ENCODE measurements at regions not wholly inside any gene's neighbourhood (a gene's known extent, or its start where the extent isn't known, plus 50 kb on each side); places are given as distances from the start of the nearest gene placed in this dataset.

- no peak for DNase-seq (ENCODE audit: low read depth in 4 of 4, low spot score in 3 of 4)
Measured at GRCh38 chr2:145495590-145495989, 975.7 kb upstream of the ZEB2 start.

DNA sequence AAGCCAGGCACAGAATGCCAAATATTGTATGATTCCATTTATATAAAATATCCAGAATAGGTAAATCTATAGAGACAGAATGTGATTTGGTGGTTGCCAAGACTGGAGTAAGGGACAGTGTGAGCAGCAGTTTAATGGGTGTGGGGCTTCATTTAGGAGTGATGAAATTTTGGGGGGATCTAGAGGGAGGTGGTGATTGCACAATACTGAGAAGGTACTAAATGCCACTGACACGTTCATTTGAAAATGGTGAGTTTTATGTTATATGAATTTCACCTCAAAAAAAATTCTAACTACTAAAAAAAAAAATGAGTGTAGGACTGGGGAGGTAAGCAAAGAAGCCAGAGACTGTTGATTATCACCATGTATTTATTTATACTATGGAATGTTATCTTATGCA, 974.5 kb upstream of the ZEB2 start:
- no peak for DNase-seq (ENCODE audit: low read depth in 4 of 4, low spot score in 3 of 4)

DNA sequence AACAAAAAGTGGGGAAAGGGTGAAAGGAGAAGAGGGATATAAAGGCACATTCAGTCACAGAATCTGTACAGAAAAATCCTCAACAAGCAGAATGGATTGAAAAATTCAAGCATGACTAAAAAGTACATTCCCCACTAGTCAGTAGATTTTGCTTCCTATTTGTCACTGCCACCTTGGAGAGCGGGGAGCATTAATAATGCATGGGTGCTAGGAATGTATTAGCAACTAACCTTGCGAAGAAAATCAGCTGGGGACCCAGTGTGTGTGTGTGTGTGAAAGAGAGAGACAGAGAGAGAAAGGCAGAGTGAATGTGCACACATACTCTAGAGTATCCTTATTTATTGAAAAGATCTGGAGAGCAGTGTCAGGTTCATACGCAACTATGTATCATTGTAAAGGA, 968.7 kb upstream of the ZEB2 start:
- no peak for DNase-seq (ENCODE audit: low read depth in 4 of 4, low spot score in 3 of 4)

- no peak for DNase-seq (ENCODE audit: low read depth in 4 of 4, low spot score in 3 of 4)
Measured at GRCh38 chr2:145484448-145485097, 964.7 kb upstream of the ZEB2 start.

- no peak for DNase-seq (ENCODE audit: low read depth in 4 of 4, low spot score in 3 of 4)
Measured at GRCh38 chr2:145483854-145484253, 963.9 kb upstream of the ZEB2 start.

GRCh38 chr2:145481334-145481922, 961.5 kb upstream of the ZEB2 start:
- DNase-seq (ENCODE audit: low read depth in 4 of 4, low spot score in 3 of 4): no peak

DNA sequence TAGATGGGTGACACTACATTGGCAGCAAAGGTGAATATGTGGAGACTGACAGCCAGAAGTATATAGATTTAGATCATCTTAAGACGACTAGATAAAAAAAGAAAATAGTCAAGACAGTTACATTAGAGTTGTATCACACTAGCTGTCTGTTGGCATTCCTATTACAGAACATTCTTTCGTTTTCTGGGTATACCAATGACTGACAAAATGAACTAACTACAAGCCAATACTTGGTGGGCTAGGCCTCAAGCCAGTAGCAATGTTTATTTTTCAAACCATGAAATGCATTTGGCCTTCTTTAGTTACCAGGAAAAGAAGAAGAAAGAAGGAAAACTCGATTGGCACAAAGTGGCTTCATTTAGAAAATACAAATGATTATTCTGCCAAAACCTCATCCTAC, 944.9 kb upstream of the ZEB2 start:
- DNase-seq (ENCODE audit: low read depth in 4 of 4, low spot score in 3 of 4): no peak

GRCh38 chr2:145460112-145460511, 940.2 kb upstream of the ZEB2 start:
- no peak for DNase-seq (ENCODE audit: low read depth in 4 of 4, low spot score in 3 of 4)

- DNase-seq (ENCODE audit: low read depth in 4 of 4, low spot score in 3 of 4): peak in 2 of 4 donors; percentile 6 to 14
Measured at GRCh38 chr2:145431181-145431951, 911.4 kb upstream of the ZEB2 start.

GRCh38 chr2:145423809-145424208, 903.9 kb upstream of the ZEB2 start:
- DNase-seq (ENCODE audit: low read depth in 4 of 4, low spot score in 3 of 4): no peak

DNA sequence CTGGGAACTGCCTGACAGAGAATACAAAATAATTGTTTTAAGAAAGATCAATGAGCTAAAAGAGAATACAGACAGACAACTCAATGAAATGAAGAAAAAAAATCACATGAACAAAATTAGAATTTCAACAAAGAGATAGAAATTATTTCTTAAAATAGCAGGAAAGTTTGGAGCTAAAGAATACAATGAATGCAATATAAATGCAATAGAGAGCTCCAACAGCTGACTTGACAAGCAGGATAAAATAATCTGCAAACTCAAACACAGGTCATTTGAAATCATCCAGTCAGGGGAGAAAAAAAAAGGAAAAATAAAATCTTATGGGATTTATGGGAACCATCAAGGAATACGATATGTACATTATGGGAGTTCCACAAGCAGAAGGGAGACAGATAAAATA, 902.7 kb upstream of the ZEB2 start:
- DNase-seq (ENCODE audit: low read depth in 4 of 4, low spot score in 3 of 4): no peak

DNA sequence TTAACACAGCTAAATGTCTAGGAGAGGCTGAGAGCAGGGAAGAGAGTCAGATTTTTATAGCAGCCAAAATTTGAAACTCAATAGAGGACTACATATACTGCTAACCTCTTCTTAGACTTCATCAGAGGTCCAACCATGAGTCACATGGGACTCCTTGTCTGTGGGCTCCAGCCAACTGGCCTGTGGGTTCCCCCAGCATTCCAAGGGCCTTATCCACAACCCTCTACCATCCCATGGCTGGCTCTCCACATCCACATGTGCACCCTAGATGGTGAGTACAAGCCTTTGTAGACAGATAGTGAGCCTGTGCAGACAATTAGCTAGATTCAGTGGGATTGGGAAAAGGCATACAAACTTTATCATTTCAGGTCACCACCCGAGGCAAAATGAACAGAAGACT, 901.9 kb upstream of the ZEB2 start:
- no peak for DNase-seq (ENCODE audit: low read depth in 4 of 4, low spot score in 3 of 4)

DNA sequence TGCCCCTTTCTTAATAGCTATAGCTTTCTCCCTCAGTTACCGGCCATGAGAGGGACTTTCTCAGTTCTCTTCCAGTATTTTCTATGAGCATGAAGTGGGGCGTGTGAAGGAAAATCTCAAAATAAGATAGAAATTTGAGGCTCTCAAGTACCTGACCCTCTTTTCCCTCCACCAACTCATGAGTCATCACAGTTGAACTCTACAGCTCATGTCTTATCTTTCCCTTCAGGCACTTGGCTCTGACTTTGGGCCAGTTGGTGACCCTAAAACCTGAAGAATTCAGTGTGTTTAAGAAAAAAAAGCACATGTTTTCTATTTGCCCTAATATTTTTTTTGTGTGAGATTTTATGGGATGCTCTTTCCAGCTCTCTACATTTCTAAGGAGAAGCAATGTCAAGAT, 896.7 kb upstream of the ZEB2 start:
- no peak for DNase-seq (ENCODE audit: low read depth in 4 of 4, low spot score in 3 of 4)

DNA sequence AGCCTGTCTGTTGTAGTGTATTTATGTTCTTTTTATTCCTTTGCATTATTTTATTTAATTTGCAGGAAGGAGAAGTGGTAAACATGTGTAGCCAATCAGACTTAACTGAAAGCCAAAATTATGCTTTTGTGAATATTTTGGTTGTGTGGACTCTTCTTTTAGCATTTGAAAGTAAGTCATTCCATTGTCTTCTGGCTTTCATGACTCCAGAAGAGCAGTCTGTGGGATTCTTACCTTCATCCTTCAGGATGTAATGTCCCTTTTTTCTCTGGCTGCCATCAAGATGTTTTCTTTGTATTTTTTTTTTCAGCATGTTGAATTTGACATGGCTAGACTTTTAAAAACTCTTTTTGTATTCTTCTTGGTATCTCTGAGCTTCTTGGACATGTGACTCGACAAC, 895.2 kb upstream of the ZEB2 start:
- DNase-seq (ENCODE audit: low read depth in 4 of 4, low spot score in 3 of 4): no peak

GRCh38 chr2:145413261-145414030, 893.5 kb upstream of the ZEB2 start:
- no peak for DNase-seq (ENCODE audit: low read depth in 4 of 4, low spot score in 3 of 4)

DNA sequence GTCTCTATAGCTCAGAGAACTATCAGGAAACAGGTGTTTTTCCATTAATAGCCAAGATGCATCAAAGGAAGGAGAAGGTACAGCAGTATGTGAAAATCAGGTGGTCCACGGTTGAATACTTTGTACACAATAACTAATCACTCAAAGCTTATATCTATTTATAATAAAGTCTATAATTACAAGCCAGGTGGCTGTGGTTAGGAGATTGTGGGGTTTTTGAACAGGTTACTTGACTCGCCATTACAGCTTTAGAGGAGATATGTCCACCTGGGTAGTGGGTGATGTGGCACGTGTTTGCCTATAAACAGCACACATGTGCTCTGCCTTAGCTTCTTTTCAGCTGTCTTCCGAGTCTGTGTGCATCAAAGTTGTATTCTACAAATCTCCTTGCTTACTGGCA, 892.2 kb upstream of the ZEB2 start:
- DNase-seq (ENCODE audit: low read depth in 4 of 4, low spot score in 3 of 4): no peak

GRCh38 chr2:145411493-145411892, 891.6 kb upstream of the ZEB2 start:
- no peak for DNase-seq (ENCODE audit: low read depth in 4 of 4, low spot score in 3 of 4)

- no peak for DNase-seq (ENCODE audit: low read depth in 4 of 4, low spot score in 3 of 4)
Measured at GRCh38 chr2:145410086-145410485, 890.2 kb upstream of the ZEB2 start.

GRCh38 chr2:145408980-145409379, 889.1 kb upstream of the ZEB2 start:
- no peak for DNase-seq (ENCODE audit: low read depth in 4 of 4, low spot score in 3 of 4)

DNA sequence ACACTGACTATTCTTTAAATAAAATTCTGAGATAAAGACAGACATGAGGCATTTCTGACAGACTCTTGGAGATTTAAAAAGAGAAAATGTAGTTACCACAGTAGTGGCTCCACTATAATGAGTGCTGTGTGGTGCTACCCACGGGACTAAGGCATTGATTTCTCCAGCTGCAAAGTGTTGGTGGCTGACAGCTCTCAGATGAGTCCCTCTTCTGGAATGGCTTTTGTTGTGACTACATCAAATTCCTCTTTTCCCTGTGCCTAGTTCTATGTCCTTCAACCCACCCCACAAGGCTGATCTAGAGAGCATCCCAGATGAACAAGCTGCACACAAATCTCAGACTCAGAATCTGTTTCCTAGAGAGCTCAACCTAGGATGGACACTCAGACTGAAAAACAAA, 884.8 kb upstream of the ZEB2 start:
- DNase-seq (ENCODE audit: low read depth in 4 of 4, low spot score in 3 of 4): no peak

GRCh38 chr2:145402706-145403277, 882.9 kb upstream of the ZEB2 start:
- no peak for DNase-seq (ENCODE audit: low read depth in 4 of 4, low spot score in 3 of 4)
